ENCODE measurements at regions not wholly inside any gene's neighbourhood (a gene's known extent, or its start where the extent isn't known, plus 50 kb on each side); places are given as distances from the start of the nearest gene placed in this dataset.

DNA sequence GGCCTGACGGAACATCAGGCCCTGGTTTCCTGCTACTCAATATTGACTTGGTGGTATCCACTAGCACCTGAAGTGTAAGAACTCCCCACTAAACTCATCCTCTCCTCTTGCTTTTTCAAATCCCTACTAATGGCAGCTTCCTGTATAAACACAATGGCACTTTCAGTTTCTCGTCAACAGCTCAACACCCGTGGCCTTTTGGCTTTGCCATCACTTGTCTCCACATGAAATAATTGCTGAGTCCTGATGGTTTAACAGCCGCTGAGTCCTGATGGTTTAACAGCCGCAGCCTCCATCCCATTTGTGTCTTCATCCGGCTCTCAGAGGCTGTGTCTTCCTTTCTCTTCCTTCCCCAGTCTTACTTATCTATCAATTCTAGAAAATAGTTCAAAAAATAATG lies 261.4 kb upstream of the PITRM1 start:
- TF ChIP-seq, protein P1, sequence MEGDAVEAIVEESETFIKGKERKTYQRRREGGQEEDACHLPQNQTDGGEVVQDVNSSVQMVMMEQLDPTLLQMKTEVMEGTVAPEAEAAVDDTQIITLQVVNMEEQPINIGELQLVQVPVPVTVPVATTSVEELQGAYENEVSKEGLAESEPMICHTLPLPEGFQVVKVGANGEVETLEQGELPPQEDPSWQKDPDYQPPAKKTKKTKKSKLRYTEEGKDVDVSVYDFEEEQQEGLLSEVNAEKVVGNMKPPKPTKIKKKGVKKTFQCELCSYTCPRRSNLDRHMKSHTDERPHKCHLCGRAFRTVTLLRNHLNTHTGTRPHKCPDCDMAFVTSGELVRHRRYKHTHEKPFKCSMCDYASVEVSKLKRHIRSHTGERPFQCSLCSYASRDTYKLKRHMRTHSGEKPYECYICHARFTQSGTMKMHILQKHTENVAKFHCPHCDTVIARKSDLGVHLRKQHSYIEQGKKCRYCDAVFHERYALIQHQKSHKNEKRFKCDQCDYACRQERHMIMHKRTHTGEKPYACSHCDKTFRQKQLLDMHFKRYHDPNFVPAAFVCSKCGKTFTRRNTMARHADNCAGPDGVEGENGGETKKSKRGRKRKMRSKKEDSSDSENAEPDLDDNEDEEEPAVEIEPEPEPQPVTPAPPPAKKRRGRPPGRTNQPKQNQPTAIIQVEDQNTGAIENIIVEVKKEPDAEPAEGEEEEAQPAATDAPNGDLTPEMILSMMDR (conservative IDR thresholded peaks at IDR 0.05 in 1 of 2, IDR thresholded peaks at IDR 0.05 in 1 of 2; ENCODE audit: low read depth in 1 of 2, low read length in 2 of 2), result no peak
- TF ChIP-seq EZH2 (IDR thresholded peaks at IDR 0.05; ENCODE audit: low read length, missing control alignments), result no peak
